Spleen (tissue), 11 donors: ENCODE measurements at regions not wholly inside any gene's neighbourhood (a gene's known extent, or its start where the extent isn't known, plus 50 kb on each side); places are given as distances from the start of the nearest gene placed in this dataset.

Experiments
- DNase-seq: peaks from one replicate; pipeline ENCODE4 v3.0.0-alpha.2; 2020
- H3K27ac ChIP-seq, 8 donors: fragments of 200-600 bp; sonication (generic) in 7 of 8; 1 replicate in 4 of 8; 2 replicates in 4 of 8; pipeline versions ENCODE4 v1.5.0 to v1.8.0; 2016 to 2021; ENCODE audit warnings: inconsistent platforms in 4 of 8, mild to moderate bottlenecking in 4 of 8, moderate library complexity in 1 of 8
- H3K27me3 ChIP-seq, 7 donors: fragments of 200-600 bp; sonication (generic) in 6 of 7; replicated peaks in 1 of 7; 1 replicate in 4 of 7; 2 replicates in 3 of 7; pipeline versions ENCODE4 v1.5.0 to v1.8.0; 2016 to 2021; ENCODE audit warnings: inconsistent platforms in 3 of 7, mild to moderate bottlenecking in 1 of 7
- H3K36me3 ChIP-seq, 6 donors: fragments of 200-600 bp; sonication (generic) in 5 of 6; 1 replicate in 4 of 6; 2 replicates in 2 of 6; pipeline versions ENCODE4 v1.5.0 to v1.8.0; 2016 to 2021; ENCODE audit warnings: inconsistent platforms in 2 of 6
- H3K4me1 ChIP-seq, 6 donors: fragments of 200-600 bp; sonication (generic) in 5 of 6; 1 replicate in 3 of 6; 2 replicates in 3 of 6; pipeline versions ENCODE4 v1.5.0 to v1.8.0; 2016 to 2021; ENCODE audit warnings: inconsistent platforms in 3 of 6
- H3K4me3 ChIP-seq, 8 donors: fragments of 200-600 bp; sonication (generic) in 7 of 8; 1 replicate in 4 of 8; 2 replicates in 4 of 8; pipeline versions ENCODE4 v1.5.0 to v1.8.0; 2016 to 2021; ENCODE audit warnings: inconsistent platforms in 4 of 8, mild to moderate bottlenecking in 4 of 8, moderate library complexity in 2 of 8
- H3K9me3 ChIP-seq, 8 donors: fragments of 200-600 bp; sonication (generic) in 7 of 8; 1 replicate in 4 of 8; 2 replicates in 4 of 8; pipeline versions ENCODE4 v1.5.0 to v1.8.0; 2016 to 2021; ENCODE audit warnings: inconsistent platforms in 4 of 8
- CTCF ChIP-seq, 11 experiments: fragments of 200-600 bp in 7 of 11; fragments of 450-650 bp in 4 of 11; sonication (generic) in 4 of 11; IDR thresholded peaks in 8 of 11; conservative IDR thresholded peaks in 3 of 11; 1 replicate in 7 of 11; 2 replicates in 4 of 11; pipeline versions ENCODE4 v1.4.0 to v1.8.0; 2016 to 2021; ENCODE audit warnings: antibody characterized with exemption in 11 of 11, inconsistent platforms in 4 of 11, mild to moderate bottlenecking in 1 of 11
- POLR2A ChIP-seq, 3 donors: fragments of 450-650 bp; IDR thresholded peaks; one replicate each; pipeline ENCODE4 v1.5.1; 2017; ENCODE audit warnings: antibody characterized with exemption in 3 of 3, mild to moderate bottlenecking in 1 of 3
- POLR2AphosphoS5 ChIP-seq, 3 donors: sonication (generic); formaldehyde crosslinking; IDR thresholded peaks; one replicate each; pipeline ENCODE4 v1.5.1; 2017; ENCODE audit warnings: antibody characterized with exemption in 3 of 3
- WGBS, 5 donors: extraction: QIAGEN DNeasy Blood & Tissue Kit in 3 of 5; methylation state at CpG; one replicate each; pipeline versions ENCODE4 v1.1.5 to v1.1.7; 2013 to 2018; 5-methylcytosine and 5-hydroxymethylcytosine counted together
- intact Hi-C: fragments of 100-400 bp; cut with DNase I; formaldehyde crosslinking; loops from one replicate; pipeline ENCODE4 v1.15.0; 2023; ENCODE audit warnings: low total_unique reads
- donor health status: healthy with polysubstance abuse.
- donor health status: DM: no; HTN: no; CAD: no; lungs with moderate emphysema.
- donor health status: DM: no; HTN: no; CAD: no.
- donor health status: Bipolar disorder and iron deficiency.
- donor health status: healthy.
- donor health status: DM: no; HTN: no; CAD: no.
- donor health status: DM: yes; HTN: yes; CAD: no.

GRCh38 chr7:21256310-21256877 lies 171.5 kb upstream of the SP4 start:
- Histone ChIP-seq H3K27me3 (peaks cover 0 to 64% (median 39%) of the 10 kb centered on the region in 7 donors), H3K4me1 (peaks cover 0 to 8% (median 3%) of the 10 kb centered on the region in 6 donors), H3K27ac (no peak overlapping the region), H3K36me3 (no peaks in the 10 kb centered on the region), H3K4me3 (no peak overlapping the region), H3K9me3 (no peaks in the 10 kb centered on the region)
- no peak for DNase-seq
- TF ChIP-seq CTCF (IDR thresholded peaks at IDR 0.05 in 8 of 11, conservative IDR thresholded peaks at IDR 0.05 in 3 of 11) (peak in 9 of 11 experiments; percentile 15 to 59 (median 45)), POLR2A (IDR thresholded peaks at IDR 0.05) (no peak), POLR2AphosphoS5 (IDR thresholded peaks at IDR 0.05) (no peak)
- intact Hi-C loops: loop anchor here (10.0 kb wide), 1 partner anchor 738 kb away; no protein-coding TSS in a partner anchor
- 7 to 13% (median 10%) methylated on average over 3 of the region's 3 CpGs for WGBS, 5 donors

- WGBS, 5 donors: 35 to 70% (median 55%) methylated on average over 1 of the region's 1 CpG
- intact Hi-C loops: no loop called here
- no peaks in the 10 kb centered on the region for H3K9me3 ChIP-seq
Measured at GRCh38 chr7:21260939-21261338, 166.9 kb upstream of the SP4 start.

GRCh38 chr7:21261627-21262594 lies 166.0 kb upstream of the SP4 start:
- no peaks in the 10 kb centered on the region for H3K36me3 ChIP-seq
- WGBS, 5 donors: 8 to 26% (median 19%) methylated on average over 9 of the region's 9 CpGs
- no peak overlapping the region for H3K27ac ChIP-seq
- no peak overlapping the region for H3K4me3 ChIP-seq
- intact Hi-C loops: no loop called here
- no peaks in the 10 kb centered on the region for H3K9me3 ChIP-seq
- TF ChIP-seq POLR2AphosphoS5 (IDR thresholded peaks at IDR 0.05) (no peak), CTCF (IDR thresholded peaks at IDR 0.05 in 8 of 11, conservative IDR thresholded peaks at IDR 0.05 in 3 of 11) (peak in 9 of 11 experiments; percentile 31 to 67 (median 55))
- H3K4me1 ChIP-seq: peaks cover 0 to 12% (median 7%) of the 10 kb centered on the region in 6 donors
- DNase-seq: peak; percentile 71
- H3K27me3 ChIP-seq: peaks cover 0 to 9% (median 0%) of the 10 kb centered on the region in 7 donors

More at GRCh38 chr7:21260939-21261338, 166.9 kb upstream of the SP4 start:
- no peaks in the 10 kb centered on the region for H3K36me3 ChIP-seq
- H3K4me3 ChIP-seq: no peak overlapping the region
- H3K27ac ChIP-seq: no peak overlapping the region
- H3K27me3 ChIP-seq: peaks cover 0 to 18% (median 0%) of the 10 kb centered on the region in 7 donors
- peaks cover 0 to 12% (median 7%) of the 10 kb centered on the region in 6 donors for H3K4me1 ChIP-seq
- DNase-seq: no peak
- TF ChIP-seq POLR2AphosphoS5 (IDR thresholded peaks at IDR 0.05) (no peak), CTCF (IDR thresholded peaks at IDR 0.05 in 8 of 11, conservative IDR thresholded peaks at IDR 0.05 in 3 of 11) (no peak), POLR2A (IDR thresholded peaks at IDR 0.05) (no peak)

GRCh38 chr7:21269021-21269420 lies 158.9 kb upstream of the SP4 start:
- Histone ChIP-seq H3K27me3 (no peaks in the 10 kb centered on the region), H3K4me3 (no peak overlapping the region), H3K36me3 (no peaks in the 10 kb centered on the region), H3K4me1 (no peaks in the 10 kb centered on the region), H3K9me3 (no peaks in the 10 kb centered on the region), H3K27ac (no peak overlapping the region)
- 73 to 89% (median 86%) methylated on average over 4 of the region's 4 CpGs for WGBS, 5 donors
- intact Hi-C loops: no loop called here
- no peak for DNase-seq
- TF ChIP-seq POLR2AphosphoS5 (IDR thresholded peaks at IDR 0.05): no peak
- no peak for TF ChIP-seq POLR2A (IDR thresholded peaks at IDR 0.05)
